ENCODE measurements at regions not wholly inside any gene's neighbourhood (a gene's known extent, or its start where the extent isn't known, plus 50 kb on each side); places are given as distances from the start of the nearest gene placed in this dataset.

DNA sequence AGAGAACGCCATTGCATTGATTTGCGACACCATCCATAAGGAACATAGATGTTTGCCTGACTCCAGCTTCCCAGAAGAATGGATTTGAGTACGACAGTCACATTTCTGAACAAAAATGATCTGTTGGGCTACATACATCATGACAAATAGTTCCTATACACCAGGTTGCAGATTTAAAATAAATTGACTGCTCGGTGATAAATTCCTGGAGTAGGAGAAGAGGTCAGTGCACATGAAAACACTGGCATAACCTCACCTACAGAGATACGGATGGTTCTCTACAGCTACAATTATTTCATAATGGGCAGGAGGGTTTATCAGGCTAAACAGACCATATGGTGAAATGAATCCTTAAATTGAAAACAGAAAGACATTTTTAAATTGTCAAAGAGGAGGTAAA lies 316.5 kb upstream of the ADARB2 start (continued):
- TF ChIP-seq, protein P1, sequence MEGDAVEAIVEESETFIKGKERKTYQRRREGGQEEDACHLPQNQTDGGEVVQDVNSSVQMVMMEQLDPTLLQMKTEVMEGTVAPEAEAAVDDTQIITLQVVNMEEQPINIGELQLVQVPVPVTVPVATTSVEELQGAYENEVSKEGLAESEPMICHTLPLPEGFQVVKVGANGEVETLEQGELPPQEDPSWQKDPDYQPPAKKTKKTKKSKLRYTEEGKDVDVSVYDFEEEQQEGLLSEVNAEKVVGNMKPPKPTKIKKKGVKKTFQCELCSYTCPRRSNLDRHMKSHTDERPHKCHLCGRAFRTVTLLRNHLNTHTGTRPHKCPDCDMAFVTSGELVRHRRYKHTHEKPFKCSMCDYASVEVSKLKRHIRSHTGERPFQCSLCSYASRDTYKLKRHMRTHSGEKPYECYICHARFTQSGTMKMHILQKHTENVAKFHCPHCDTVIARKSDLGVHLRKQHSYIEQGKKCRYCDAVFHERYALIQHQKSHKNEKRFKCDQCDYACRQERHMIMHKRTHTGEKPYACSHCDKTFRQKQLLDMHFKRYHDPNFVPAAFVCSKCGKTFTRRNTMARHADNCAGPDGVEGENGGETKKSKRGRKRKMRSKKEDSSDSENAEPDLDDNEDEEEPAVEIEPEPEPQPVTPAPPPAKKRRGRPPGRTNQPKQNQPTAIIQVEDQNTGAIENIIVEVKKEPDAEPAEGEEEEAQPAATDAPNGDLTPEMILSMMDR (IDR thresholded peaks at IDR 0.05), result no peak
- TF ChIP-seq HMGA2 (CRISPR knock-in tag; IDR thresholded peaks at IDR 0.05), result no peak

DNA sequence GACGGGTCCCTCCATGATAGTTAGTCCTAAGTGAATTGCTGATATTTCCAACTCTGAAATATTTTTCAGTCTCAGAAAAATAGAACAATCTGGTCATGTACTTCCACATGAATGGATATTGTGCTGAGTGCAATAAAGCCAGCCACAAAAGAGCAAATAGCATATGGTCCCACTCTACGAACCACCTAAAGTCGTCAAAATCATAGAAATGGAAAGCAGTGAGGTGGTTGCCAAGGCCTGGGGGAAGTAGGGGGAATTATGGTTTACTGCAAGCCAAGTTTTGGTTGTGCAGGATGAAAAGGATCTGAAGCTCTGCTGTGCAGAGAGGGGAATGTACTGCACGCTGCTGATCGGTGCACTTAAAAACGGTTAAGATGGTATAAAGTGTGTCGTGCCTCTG lies 313.8 kb upstream of the ADARB2 start:
- no peak overlapping the region for H3K4me3 Mint-ChIP-seq
- H3K27ac Mint-ChIP-seq, result no peak overlapping the region
- H3K4me1 Mint-ChIP-seq, result no peaks in the 10 kb centered on the region
- H3K9me3 Mint-ChIP-seq, result no peaks in the 10 kb centered on the region
- CTCF ChIA-PET, result no interaction called here
- ATAC-seq (no peak), DNase-seq (ENCODE audit: low spot score) (no peak)
- POLR2A ChIA-PET, result no interaction called here
- no peaks in the 10 kb centered on the region; the same call in 1 of the 2 replicates for H3K27me3 Mint-ChIP-seq (ENCODE audit: low read depth)
- TF ChIP-seq ZNF396 (CRISPR knock-in tag; IDR thresholded peaks at IDR 0.05; ENCODE audit: borderline replicate concordance), result no peak
- TF ChIP-seq, protein P2, sequence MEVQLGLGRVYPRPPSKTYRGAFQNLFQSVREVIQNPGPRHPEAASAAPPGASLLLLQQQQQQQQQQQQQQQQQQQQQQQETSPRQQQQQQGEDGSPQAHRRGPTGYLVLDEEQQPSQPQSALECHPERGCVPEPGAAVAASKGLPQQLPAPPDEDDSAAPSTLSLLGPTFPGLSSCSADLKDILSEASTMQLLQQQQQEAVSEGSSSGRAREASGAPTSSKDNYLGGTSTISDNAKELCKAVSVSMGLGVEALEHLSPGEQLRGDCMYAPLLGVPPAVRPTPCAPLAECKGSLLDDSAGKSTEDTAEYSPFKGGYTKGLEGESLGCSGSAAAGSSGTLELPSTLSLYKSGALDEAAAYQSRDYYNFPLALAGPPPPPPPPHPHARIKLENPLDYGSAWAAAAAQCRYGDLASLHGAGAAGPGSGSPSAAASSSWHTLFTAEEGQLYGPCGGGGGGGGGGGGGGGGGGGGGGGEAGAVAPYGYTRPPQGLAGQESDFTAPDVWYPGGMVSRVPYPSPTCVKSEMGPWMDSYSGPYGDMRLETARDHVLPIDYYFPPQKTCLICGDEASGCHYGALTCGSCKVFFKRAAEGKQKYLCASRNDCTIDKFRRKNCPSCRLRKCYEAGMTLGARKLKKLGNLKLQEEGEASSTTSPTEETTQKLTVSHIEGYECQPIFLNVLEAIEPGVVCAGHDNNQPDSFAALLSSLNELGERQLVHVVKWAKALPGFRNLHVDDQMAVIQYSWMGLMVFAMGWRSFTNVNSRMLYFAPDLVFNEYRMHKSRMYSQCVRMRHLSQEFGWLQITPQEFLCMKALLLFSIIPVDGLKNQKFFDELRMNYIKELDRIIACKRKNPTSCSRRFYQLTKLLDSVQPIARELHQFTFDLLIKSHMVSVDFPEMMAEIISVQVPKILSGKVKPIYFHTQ (CRISPR knock-in tag; IDR thresholded peaks at IDR 0.05), result no peak
- no peak for TF ChIP-seq GABPB1 (CRISPR knock-in tag; IDR thresholded peaks at IDR 0.05)
- TF ChIP-seq, protein P3, sequence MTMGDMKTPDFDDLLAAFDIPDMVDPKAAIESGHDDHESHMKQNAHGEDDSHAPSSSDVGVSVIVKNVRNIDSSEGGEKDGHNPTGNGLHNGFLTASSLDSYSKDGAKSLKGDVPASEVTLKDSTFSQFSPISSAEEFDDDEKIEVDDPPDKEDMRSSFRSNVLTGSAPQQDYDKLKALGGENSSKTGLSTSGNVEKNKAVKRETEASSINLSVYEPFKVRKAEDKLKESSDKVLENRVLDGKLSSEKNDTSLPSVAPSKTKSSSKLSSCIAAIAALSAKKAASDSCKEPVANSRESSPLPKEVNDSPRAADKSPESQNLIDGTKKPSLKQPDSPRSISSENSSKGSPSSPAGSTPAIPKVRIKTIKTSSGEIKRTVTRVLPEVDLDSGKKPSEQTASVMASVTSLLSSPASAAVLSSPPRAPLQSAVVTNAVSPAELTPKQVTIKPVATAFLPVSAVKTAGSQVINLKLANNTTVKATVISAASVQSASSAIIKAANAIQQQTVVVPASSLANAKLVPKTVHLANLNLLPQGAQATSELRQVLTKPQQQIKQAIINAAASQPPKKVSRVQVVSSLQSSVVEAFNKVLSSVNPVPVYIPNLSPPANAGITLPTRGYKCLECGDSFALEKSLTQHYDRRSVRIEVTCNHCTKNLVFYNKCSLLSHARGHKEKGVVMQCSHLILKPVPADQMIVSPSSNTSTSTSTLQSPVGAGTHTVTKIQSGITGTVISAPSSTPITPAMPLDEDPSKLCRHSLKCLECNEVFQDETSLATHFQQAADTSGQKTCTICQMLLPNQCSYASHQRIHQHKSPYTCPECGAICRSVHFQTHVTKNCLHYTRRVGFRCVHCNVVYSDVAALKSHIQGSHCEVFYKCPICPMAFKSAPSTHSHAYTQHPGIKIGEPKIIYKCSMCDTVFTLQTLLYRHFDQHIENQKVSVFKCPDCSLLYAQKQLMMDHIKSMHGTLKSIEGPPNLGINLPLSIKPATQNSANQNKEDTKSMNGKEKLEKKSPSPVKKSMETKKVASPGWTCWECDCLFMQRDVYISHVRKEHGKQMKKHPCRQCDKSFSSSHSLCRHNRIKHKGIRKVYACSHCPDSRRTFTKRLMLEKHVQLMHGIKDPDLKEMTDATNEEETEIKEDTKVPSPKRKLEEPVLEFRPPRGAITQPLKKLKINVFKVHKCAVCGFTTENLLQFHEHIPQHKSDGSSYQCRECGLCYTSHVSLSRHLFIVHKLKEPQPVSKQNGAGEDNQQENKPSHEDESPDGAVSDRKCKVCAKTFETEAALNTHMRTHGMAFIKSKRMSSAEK (CRISPR knock-in tag; IDR thresholded peaks at IDR 0.05; ENCODE audit: borderline replicate concordance), result no peak
- no peak for TF ChIP-seq SMAD3 (CRISPR knock-in tag; IDR thresholded peaks at IDR 0.05; ENCODE audit: borderline replicate concordance)
- no peaks in the 10 kb centered on the region for H3K36me3 Mint-ChIP-seq

DNA sequence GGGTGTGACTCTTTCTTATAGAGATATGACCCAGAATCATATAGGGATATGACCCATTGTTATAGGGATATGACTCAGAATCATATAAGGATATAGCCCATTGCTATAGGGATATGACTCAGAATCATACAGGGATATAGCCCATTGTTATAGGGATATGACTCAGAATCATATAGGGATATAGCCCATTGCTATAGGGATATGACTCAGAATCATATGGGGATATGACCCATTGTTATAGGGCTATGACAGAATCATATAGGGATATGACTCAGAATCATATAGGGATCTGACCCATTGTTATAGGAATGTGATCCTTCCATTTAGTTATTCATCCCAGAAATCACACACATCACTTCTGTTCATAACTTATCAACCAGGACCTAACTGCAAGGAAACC lies 312.2 kb upstream of the ADARB2 start:
- DNase-seq (ENCODE audit: low spot score), result no peak
- ATAC-seq, result no peak
- no peak overlapping the region for H3K27ac Mint-ChIP-seq
- H3K27me3 Mint-ChIP-seq (ENCODE audit: low read depth), result no peaks in the 10 kb centered on the region; the same call in 1 of the 2 replicates
- POLR2A ChIA-PET, result no interaction called here
- no peaks in the 10 kb centered on the region for H3K9me3 Mint-ChIP-seq
- no peak overlapping the region for H3K4me3 Mint-ChIP-seq
- H3K4me1 Mint-ChIP-seq, result no peaks in the 10 kb centered on the region
- CTCF ChIA-PET, result no interaction called here
- H3K36me3 Mint-ChIP-seq, result no peaks in the 10 kb centered on the region
- TF ChIP-seq ZNF232 (CRISPR knock-in tag; IDR thresholded peaks at IDR 0.05), result no peak
- TF ChIP-seq, protein P4, sequence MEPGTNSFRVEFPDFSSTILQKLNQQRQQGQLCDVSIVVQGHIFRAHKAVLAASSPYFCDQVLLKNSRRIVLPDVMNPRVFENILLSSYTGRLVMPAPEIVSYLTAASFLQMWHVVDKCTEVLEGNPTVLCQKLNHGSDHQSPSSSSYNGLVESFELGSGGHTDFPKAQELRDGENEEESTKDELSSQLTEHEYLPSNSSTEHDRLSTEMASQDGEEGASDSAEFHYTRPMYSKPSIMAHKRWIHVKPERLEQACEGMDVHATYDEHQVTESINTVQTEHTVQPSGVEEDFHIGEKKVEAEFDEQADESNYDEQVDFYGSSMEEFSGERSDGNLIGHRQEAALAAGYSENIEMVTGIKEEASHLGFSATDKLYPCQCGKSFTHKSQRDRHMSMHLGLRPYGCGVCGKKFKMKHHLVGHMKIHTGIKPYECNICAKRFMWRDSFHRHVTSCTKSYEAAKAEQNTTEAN (CRISPR knock-in tag; IDR thresholded peaks at IDR 0.05), result no peak
- TF ChIP-seq, protein P5, sequence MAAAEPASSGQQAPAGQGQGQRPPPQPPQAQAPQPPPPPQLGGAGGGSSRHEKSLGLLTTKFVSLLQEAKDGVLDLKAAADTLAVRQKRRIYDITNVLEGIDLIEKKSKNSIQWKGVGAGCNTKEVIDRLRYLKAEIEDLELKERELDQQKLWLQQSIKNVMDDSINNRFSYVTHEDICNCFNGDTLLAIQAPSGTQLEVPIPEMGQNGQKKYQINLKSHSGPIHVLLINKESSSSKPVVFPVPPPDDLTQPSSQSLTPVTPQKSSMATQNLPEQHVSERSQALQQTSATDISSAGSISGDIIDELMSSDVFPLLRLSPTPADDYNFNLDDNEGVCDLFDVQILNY (CRISPR knock-in tag; IDR thresholded peaks at IDR 0.05), result no peak
- TF ChIP-seq, protein P6, sequence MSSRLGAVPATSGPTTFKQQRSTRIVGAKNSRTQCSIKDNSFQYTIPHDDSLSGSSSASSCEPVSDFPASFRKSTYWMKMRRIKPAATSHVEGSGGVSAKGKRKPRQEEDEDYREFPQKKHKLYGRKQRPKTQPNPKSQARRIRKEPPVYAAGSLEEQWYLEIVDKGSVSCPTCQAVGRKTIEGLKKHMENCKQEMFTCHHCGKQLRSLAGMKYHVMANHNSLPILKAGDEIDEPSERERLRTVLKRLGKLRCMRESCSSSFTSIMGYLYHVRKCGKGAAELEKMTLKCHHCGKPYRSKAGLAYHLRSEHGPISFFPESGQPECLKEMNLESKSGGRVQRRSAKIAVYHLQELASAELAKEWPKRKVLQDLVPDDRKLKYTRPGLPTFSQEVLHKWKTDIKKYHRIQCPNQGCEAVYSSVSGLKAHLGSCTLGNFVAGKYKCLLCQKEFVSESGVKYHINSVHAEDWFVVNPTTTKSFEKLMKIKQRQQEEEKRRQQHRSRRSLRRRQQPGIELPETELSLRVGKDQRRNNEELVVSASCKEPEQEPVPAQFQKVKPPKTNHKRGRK (CRISPR knock-in tag; IDR thresholded peaks at IDR 0.05; ENCODE audit: borderline replicate concordance), result no peak
- no peak for TF ChIP-seq RORB (CRISPR knock-in tag; IDR thresholded peaks at IDR 0.05)
- no peak for TF ChIP-seq CBFB (CRISPR knock-in tag; IDR thresholded peaks at IDR 0.05; ENCODE audit: low read depth)
- TF ChIP-seq, protein P7, sequence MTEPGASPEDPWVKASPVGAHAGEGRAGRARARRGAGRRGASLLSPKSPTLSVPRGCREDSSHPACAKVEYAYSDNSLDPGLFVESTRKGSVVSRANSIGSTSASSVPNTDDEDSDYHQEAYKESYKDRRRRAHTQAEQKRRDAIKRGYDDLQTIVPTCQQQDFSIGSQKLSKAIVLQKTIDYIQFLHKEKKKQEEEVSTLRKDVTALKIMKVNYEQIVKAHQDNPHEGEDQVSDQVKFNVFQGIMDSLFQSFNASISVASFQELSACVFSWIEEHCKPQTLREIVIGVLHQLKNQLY (CRISPR knock-in tag; IDR thresholded peaks at IDR 0.05), result no peak
- TF ChIP-seq, protein P8, sequence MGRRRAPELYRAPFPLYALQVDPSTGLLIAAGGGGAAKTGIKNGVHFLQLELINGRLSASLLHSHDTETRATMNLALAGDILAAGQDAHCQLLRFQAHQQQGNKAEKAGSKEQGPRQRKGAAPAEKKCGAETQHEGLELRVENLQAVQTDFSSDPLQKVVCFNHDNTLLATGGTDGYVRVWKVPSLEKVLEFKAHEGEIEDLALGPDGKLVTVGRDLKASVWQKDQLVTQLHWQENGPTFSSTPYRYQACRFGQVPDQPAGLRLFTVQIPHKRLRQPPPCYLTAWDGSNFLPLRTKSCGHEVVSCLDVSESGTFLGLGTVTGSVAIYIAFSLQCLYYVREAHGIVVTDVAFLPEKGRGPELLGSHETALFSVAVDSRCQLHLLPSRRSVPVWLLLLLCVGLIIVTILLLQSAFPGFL (CRISPR knock-in tag; IDR thresholded peaks at IDR 0.05; ENCODE audit: borderline replicate concordance), result no peak
- TF ChIP-seq, protein P1 (IDR thresholded peaks at IDR 0.05), result no peak
- TF ChIP-seq ESRRA (CRISPR knock-in tag; IDR thresholded peaks at IDR 0.05; ENCODE audit: borderline replicate concordance), result no peak
